ENCODE measurements at regions not wholly inside any gene's neighbourhood (a gene's known extent, or its start where the extent isn't known, plus 50 kb on each side); places are given as distances from the start of the nearest gene placed in this dataset.
A peak's percentile ranks its signal among the peaks of the same experiment; 100 is the strongest.
"Not testable (repeated sequence)": the region's sequence is repeated elsewhere in the genome, so short reads cannot be mapped to it uniquely, and the experiment has no call there.

GRCh38 chr15:36195361-36196007, 383.9 kb upstream of the CDIN1 start (continued):
- TF ChIP-seq NR2C1 (IDR thresholded peaks at IDR 0.05): not testable (repeated sequence)
- TF ChIP-seq NR2C1 (tag; IDR thresholded peaks at IDR 0.05) (0 out of 2 replicates have a peak, but pooled peaks have one; percentile 12), CREM (IDR thresholded peaks at IDR 0.05; ENCODE audit: low read depth) (peak; percentile 38; the same call in 1 of the 2 replicates), ATF7 (IDR thresholded peaks at IDR 0.05) (peak; percentile 10; the same call in 1 of the 2 replicates)

GRCh38 chr15:36208868-36209582, 370.4 kb upstream of the CDIN1 start:
- in situ Hi-C loops (cut with MboI): no loop called here
- Histone ChIP-seq H3K4me2 (ENCODE audit: insufficient read depth, low read length) (no peak overlapping the region), H3K36me3 (ENCODE audit: control insufficient read depth, insufficient read depth, low read length) (no peaks in the 10 kb centered on the region), H3K9ac (ENCODE audit: insufficient read depth in 1 of 2, low read depth in 2 of 2, low read length in 2 of 2) (no peak overlapping the region), H3K4me3 (no peak overlapping the region), H3K9me1 (ENCODE audit: control insufficient read depth, insufficient read depth, low read length) (no peaks in the 10 kb centered on the region), H4K20me1 (replicated peaks; ENCODE audit: control insufficient read depth, insufficient read depth, low read length) (no peaks in the 10 kb centered on the region), H2AFZ (ENCODE audit: low read depth, low read length) (no peak overlapping the region), H3K9me3 (replicated peaks; ENCODE audit: control insufficient read depth, insufficient read depth, low read depth, low read length) (no peaks in the 10 kb centered on the region), H3K27ac (ENCODE audit: extremely low read depth, low read depth, low read length) (no peak overlapping the region), H3K4me1 (replicated peaks in 1 of 2; ENCODE audit: control insufficient read depth in 2 of 2, insufficient read depth in 2 of 2, low read length in 2 of 2) (no peaks in the 10 kb centered on the region), H3K27me3 (ENCODE audit: control insufficient read depth in 2 of 2, insufficient read depth in 2 of 2, low read length in 2 of 2) (no peaks in the 10 kb centered on the region), H3K79me2 (ENCODE audit: control insufficient read depth, insufficient read depth, low read length) (no peaks in the 10 kb centered on the region)
- DNase-seq (ENCODE audit: extremely low read depth in 1 of 4, low spot score in 3 of 4): no peak
- no peak for ATAC-seq
- BruUV-seq (replicated peaks): no TSS peak
- ChIA-PET POLR2A (no interaction called here), CTCF (ENCODE audit: low intra/inter-chr PET ratio) (no interaction called here)
- intact Hi-C loops (cut with micrococcal nuclease): loop anchor here (5.0 kb wide), 1 partner anchor 238 kb away; no protein-coding TSS in a partner anchor
- no peak for TF ChIP-seq BCLAF1 (IDR thresholded peaks at IDR 0.05; ENCODE audit: borderline replicate concordance in 1 of 2, control insufficient read depth in 1 of 2, low read depth in 2 of 2, low read length in 1 of 2)
- no peak for TF ChIP-seq HINFP (tag; conservative IDR thresholded peaks at IDR 0.05; ENCODE audit: low read depth)
- no peak for TF ChIP-seq CBX8 (IDR thresholded peaks at IDR 0.05; ENCODE audit: borderline replicate concordance, extremely low read depth, low read depth, low read length, poor library complexity, severe bottlenecking)
- TF ChIP-seq TEAD1 (CRISPR knock-in tag; IDR thresholded peaks at IDR 0.05): no peak
- no peak for TF ChIP-seq ZNF785 (CRISPR knock-in tag; IDR thresholded peaks at IDR 0.05)
- TF ChIP-seq SMAD1 (IDR thresholded peaks at IDR 0.05; ENCODE audit: low read depth, low read length, partially characterized antibody): no peak
- TF ChIP-seq RNF2 (IDR thresholded peaks at IDR 0.05): no peak
- no peak for TF ChIP-seq ELK3 (CRISPR knock-in tag; IDR thresholded peaks at IDR 0.05)
- TF ChIP-seq MAFF (IDR thresholded peaks at IDR 0.05; ENCODE audit: low read length): no peak
- 0% methylated on average over 3 of the region's 3 CpGs for WGBS (ENCODE audit: insufficient coverage, low coverage, missing lambda C conversion rate)
- FAIRE-seq: no peak
